Stimulated activated CD4-positive, alpha-beta T cell treated with anti-CD3 and anti-CD28 coated beads, Interleukin-1b, Interleukin-23, amount 100 ng/mL, for 4 hours (primary cell): ENCODE measurements at regions not wholly inside any gene's neighbourhood (a gene's known extent, or its start where the extent isn't known, plus 50 kb on each side); places are given as distances from the start of the nearest gene placed in this dataset.

Experiments
- DNase-seq, 2 donors: peaks; one replicate each; pipeline ENCODE4 v3.0.0-alpha.2; 2020; ENCODE audit warnings: low read depth in 2 of 2

- DNase-seq, result no peak
These were observed 156.3 kb upstream of the SESN3 start for GRCh38 chr11:95387325-95387724.

GRCh38 chr11:95385577-95385976, 154.6 kb upstream of the SESN3 start:
- DNase-seq, result no peak

GRCh38 chr11:95379479-95379878, 148.5 kb upstream of the SESN3 start:
- no peak for DNase-seq

DNA sequence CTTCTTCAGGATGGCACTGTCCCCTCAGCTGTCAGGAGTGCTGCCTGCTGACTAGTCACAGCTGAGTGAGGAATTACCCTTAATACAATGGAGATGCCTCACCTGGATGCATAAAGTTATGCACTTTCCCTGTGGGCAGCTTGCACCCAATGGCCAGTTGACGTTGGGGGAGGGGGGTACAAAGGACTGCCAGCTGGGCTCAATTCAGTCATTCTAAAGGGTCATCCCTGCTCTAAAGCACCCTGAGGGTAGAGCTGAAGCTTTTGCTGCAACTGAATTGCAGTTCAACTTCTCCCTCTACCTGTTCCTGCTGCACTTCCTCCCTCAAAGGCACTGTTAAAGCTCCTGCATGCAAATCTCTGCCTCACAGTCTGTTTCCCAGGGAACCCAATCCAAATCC, 147.8 kb upstream of the SESN3 start:
- no peak for DNase-seq

DNA sequence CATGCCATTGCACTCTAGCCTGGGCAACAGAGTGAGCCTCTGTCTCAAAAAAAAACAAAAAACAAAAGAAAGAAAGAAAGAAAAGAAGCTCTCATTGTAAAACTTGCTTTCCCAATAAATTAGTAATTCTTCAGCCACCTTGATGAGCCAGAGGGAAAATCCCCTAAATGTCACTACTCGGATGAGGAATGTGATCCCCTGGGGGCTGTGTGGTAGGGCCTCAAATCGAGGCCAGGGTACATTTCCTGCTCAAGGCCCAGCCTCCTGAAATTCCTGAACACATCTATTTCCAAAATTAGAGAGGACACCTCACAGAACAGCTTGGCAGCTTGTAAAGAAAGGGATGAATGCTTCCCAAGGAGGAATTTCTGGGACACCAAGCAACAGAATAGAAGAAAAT, 147.1 kb upstream of the SESN3 start:
- DNase-seq, result no peak

DNA sequence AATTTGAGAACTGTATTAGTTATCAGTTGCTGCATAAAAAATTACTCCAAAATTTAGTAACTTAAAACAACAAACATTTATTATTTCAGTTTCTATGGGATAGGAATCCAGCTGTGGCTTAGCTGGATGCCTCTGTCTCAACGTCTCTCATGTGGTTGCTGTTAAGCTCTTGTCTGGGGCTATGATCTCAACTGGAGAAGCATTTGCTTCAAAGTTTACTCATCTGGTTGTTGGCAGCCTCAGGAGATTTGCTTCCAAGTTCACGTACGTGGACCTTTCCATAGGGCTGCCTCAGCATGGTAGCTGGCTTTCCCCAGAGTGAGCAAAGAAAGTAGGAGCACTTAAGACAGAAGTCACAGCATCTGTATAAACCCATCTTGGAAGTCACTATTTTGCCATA, 144.9 kb upstream of the SESN3 start:
- DNase-seq, result no peak

GRCh38 chr11:95375451-95375850, 144.4 kb upstream of the SESN3 start:
- no peak for DNase-seq

- no peak for DNase-seq
These were observed 143.1 kb upstream of the SESN3 start for GRCh38 chr11:95374105-95374504.

- no peak for DNase-seq
These were observed 142.2 kb upstream of the SESN3 start for GRCh38 chr11:95373241-95373640.

GRCh38 chr11:95372097-95372656, 141.2 kb upstream of the SESN3 start:
- no peak for DNase-seq

GRCh38 chr11:95371153-95371552, 140.2 kb upstream of the SESN3 start:
- DNase-seq, result no peak

DNA sequence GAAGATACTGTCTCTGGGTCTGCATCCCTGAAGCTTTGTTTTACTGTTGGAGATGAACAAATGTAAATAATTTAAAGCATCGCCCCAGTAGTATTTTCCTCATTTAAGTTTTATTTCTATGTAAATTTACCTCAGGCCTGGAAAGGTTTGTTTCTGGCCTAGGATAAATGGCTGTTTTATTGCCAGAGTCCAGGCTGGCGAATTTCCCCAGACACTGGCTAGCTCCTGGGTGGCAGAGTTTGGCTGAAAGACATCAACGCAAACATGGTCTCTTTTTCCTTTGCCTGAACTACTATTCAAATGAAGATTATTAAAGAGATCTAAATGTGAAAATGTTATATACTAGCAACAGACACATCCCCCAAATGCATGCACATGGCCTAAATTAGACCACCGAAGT, 136.7 kb upstream of the SESN3 start:
- DNase-seq, result no peak

- no peak for DNase-seq
These were observed 134.3 kb upstream of the SESN3 start for GRCh38 chr11:95365348-95365747.

DNA sequence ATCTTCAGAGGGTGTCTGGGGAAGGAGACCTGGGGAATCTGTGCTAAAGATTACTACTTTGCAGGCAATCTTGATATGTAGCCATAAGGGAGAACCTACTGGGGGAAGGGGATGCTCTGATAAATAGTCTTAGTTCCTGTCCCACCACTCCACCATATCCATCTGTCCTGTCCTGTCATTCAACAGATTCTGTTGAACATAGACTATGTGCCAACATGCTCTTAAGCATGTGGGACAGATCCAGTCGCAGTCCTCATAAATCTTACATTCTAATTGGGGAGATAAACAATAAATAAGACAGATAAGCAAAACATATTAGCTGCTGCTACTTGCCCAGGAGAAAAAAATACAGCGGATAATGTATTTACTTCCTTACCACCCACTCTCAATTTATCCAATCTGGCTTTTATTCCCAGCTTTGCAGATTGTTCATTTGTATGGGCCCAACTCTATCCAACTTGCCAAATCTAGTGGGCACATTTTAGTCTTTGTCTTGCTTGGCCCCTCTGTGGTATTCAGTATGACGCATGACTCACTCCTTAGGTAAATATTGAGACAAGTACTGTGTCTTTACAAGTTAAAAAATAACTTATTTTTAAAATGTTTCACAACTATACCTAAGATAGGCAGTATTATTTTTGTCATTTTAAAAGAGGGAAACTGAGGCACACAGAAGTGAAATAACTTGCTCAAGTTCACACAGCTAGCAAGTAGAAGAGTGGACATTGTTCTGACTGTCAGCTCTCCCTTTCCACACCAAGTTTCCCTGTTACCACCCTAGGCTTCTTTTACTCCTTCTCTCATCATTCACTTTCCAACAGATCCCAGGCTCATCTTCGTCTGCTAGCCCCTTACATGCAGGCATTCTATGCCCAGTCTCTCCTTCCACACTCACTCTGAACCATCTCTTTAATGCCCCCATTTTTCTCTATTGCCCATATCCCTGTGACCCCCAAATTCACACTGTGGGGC, 133.6 kb upstream of the SESN3 start:
- DNase-seq, result no peak

DNA sequence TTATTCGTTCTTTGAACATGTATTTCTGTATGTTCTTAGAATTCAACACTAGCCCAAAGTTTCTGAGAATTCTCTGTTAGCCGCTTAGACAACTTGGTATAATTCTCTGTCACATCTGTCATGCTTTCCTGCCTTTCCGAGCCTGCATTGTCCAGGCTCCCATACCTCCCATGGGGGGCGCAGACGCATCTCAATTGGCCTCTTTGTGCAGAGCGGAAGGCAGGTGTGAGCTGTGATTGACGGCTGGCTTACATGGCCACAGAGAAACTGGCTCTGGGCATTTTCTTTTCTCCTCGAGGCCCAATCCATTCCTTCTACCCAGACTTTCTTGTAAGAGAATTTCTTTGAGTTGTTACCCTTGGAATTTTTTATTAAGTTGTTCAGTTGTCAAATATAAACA, 132.7 kb upstream of the SESN3 start:
- DNase-seq, result no peak

DNA sequence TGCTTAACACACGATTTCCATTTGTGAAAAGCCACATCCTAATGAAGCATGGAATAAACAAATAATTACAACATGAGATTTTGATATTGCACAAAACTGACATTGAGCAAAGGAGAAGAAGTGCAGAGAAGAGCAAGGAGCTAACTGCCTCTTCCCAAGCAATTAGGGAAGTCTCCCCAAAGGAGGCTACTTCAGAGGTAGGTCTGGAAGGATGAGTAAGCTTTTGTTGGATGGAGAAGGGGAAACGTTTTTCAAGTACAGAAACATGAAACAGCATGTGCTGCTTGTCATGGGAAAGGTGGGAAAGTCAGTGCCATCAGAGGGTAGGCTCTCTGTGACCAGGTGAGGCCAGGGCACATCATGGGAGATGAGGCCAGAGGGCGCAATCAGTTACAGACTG, 132.2 kb upstream of the SESN3 start:
- DNase-seq, result no peak

DNA sequence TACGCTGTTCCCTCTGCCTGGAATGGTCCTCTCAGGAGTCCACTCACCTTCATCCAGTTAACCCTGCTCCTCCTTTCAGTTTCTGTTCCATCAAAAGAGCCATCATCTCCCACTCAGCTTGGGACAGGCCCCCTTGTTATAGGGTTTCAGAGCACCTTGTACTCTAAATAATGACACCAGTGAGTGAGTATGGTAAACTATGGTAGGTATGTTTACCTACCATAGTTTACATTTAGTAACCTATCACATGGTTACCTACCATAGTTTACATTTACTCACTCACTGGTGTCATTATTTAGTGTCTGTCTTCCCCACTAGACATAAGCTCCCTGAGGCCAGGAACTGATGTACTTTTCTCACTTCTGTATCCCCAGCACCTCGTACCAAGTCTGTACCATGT, 130.2 kb upstream of the SESN3 start:
- DNase-seq, result no peak

DNA sequence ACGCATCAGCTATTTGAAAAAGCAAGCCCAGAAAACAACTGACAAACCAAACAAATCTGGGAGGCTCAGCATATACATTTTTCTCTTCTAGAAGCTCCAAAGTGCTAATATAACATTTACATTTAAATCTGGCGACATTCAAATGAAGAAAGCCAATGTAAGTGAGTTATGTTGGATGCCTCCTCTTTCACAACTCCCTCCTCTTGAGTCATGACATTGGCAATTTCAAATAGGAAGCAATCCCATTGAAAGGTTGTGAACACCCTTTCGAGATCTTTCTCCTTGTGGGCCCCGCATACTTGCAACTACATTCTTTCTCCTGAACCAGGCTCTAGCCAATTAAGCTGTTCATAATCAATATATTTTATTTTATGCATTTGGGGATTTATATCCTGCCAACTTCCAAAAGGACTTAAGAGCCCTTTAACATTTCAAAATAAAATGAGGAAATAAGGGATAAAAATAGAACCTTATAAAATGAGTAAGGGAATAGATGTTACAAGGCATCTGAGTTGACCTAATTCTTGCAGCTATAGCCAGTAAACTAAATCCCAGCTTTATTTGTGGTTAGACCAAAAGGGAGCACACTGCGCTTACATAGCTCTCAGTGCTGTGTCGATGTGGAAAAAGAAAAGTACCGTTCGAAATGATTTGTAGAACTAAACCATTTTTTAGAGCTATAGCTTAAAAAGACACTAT, 129.5 kb upstream of the SESN3 start:
- no peak for DNase-seq

GRCh38 chr11:95359756-95360155, 128.8 kb upstream of the SESN3 start:
- no peak for DNase-seq

GRCh38 chr11:95359341-95359663, 128.3 kb upstream of the SESN3 start:
- no peak for DNase-seq

GRCh38 chr11:95358511-95359340, 127.7 kb upstream of the SESN3 start:
- no peak for DNase-seq

DNA sequence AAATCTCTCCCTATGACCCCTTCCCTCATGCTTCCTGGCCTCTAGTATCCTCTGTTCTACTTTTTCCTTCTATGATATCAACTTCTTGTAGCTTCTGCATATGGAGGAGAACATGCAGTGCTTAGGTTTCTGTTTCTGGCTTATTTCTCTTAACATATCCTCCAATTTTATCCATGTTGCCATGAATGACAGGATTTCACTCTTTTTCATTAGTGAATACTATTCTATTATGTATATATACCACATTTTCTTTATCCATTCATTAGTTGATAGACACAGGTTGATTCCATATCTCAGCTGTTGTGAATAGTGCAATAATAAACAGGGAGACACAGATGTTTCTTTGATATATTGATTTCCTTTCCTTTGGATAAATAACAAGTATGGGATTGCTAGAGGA, 123.3 kb upstream of the SESN3 start:
- no peak for DNase-seq
